ENCODE measurements at regions not wholly inside any gene's neighbourhood (a gene's known extent, or its start where the extent isn't known, plus 50 kb on each side); places are given as distances from the start of the nearest gene placed in this dataset.

- Histone ChIP-seq H3K9ac (ENCODE audit: insufficient read length, low read depth) (no peak overlapping the region), H3K36me3 (ENCODE audit: insufficient read depth, insufficient read length, low read length) (no peaks in the 10 kb centered on the region), H3K4me3 (ENCODE audit: insufficient read length, low read depth) (no peak overlapping the region), H3K27me3 (ENCODE audit: insufficient read depth, insufficient read length) (no peaks in the 10 kb centered on the region), H3K9me3 (ENCODE audit: insufficient read depth, low read length) (no peaks in the 10 kb centered on the region), H3K4me1 (ENCODE audit: insufficient read depth, insufficient read length) (no peaks in the 10 kb centered on the region)
- DNase-seq (ENCODE audit: low read depth, low spot score): no peak
- no peak for TF ChIP-seq YY1 (IDR thresholded peaks at IDR 0.05; ENCODE audit: insufficient read depth, insufficient read length)
- TF ChIP-seq SUZ12 (IDR thresholded peaks at IDR 0.05; ENCODE audit: extremely low read depth, insufficient read depth, insufficient read length): no peak
- no peak for TF ChIP-seq ZNF274 (IDR thresholded peaks at IDR 0.05; ENCODE audit: low read depth, low read length)
These were observed 357.4 kb downstream of the STIM2 start for GRCh38 chr4:27218013-27218412.

- Histone ChIP-seq H3K36me3 (ENCODE audit: insufficient read depth, insufficient read length, low read length) (no peaks in the 10 kb centered on the region), H3K4me3 (ENCODE audit: insufficient read length, low read depth) (no peak overlapping the region), H3K4me1 (ENCODE audit: insufficient read depth, insufficient read length) (no peaks in the 10 kb centered on the region), H3K27me3 (ENCODE audit: insufficient read depth, insufficient read length) (no peaks in the 10 kb centered on the region), H3K9me3 (ENCODE audit: insufficient read depth, low read length) (no peaks in the 10 kb centered on the region), H3K9ac (ENCODE audit: insufficient read length, low read depth) (no peak overlapping the region)
- no peak for DNase-seq (ENCODE audit: low read depth, low spot score)
- no peak for TF ChIP-seq ZNF274 (IDR thresholded peaks at IDR 0.05; ENCODE audit: low read depth, low read length)
- no peak for TF ChIP-seq SUZ12 (IDR thresholded peaks at IDR 0.05; ENCODE audit: extremely low read depth, insufficient read depth, insufficient read length)
- TF ChIP-seq YY1 (IDR thresholded peaks at IDR 0.05; ENCODE audit: insufficient read depth, insufficient read length): no peak
These were observed 362.7 kb downstream of the STIM2 start for GRCh38 chr4:27223326-27223725.

- no peak for DNase-seq (ENCODE audit: low read depth, low spot score)
- TF ChIP-seq ZNF274 (IDR thresholded peaks at IDR 0.05; ENCODE audit: low read depth, low read length) (no peak), YY1 (IDR thresholded peaks at IDR 0.05; ENCODE audit: insufficient read depth, insufficient read length) (no peak), SUZ12 (IDR thresholded peaks at IDR 0.05; ENCODE audit: extremely low read depth, insufficient read depth, insufficient read length) (no peak)
- Histone ChIP-seq H3K27me3 (ENCODE audit: insufficient read depth, insufficient read length) (no peaks in the 10 kb centered on the region), H3K4me3 (ENCODE audit: insufficient read length, low read depth) (no peak overlapping the region), H3K9ac (ENCODE audit: insufficient read length, low read depth) (no peak overlapping the region), H3K9me3 (ENCODE audit: insufficient read depth, low read length) (no peaks in the 10 kb centered on the region), H3K36me3 (ENCODE audit: insufficient read depth, insufficient read length, low read length) (no peaks in the 10 kb centered on the region), H3K4me1 (ENCODE audit: insufficient read depth, insufficient read length) (no peaks in the 10 kb centered on the region)
These were observed 372.9 kb downstream of the STIM2 start for GRCh38 chr4:27233531-27233930.

- Histone ChIP-seq H3K4me1 (ENCODE audit: insufficient read depth, insufficient read length) (no peaks in the 10 kb centered on the region), H3K9ac (ENCODE audit: insufficient read length, low read depth) (no peak overlapping the region), H3K27me3 (ENCODE audit: insufficient read depth, insufficient read length) (no peaks in the 10 kb centered on the region), H3K36me3 (ENCODE audit: insufficient read depth, insufficient read length, low read length) (no peaks in the 10 kb centered on the region), H3K4me3 (ENCODE audit: insufficient read length, low read depth) (no peak overlapping the region), H3K9me3 (ENCODE audit: insufficient read depth, low read length) (no peaks in the 10 kb centered on the region)
- no peak for TF ChIP-seq ZNF274 (IDR thresholded peaks at IDR 0.05; ENCODE audit: low read depth, low read length)
- TF ChIP-seq YY1 (IDR thresholded peaks at IDR 0.05; ENCODE audit: insufficient read depth, insufficient read length): no peak
- TF ChIP-seq SUZ12 (IDR thresholded peaks at IDR 0.05; ENCODE audit: extremely low read depth, insufficient read depth, insufficient read length): no peak
- DNase-seq (ENCODE audit: low read depth, low spot score): no peak
These were observed 373.8 kb downstream of the STIM2 start for GRCh38 chr4:27234306-27234899.

DNA sequence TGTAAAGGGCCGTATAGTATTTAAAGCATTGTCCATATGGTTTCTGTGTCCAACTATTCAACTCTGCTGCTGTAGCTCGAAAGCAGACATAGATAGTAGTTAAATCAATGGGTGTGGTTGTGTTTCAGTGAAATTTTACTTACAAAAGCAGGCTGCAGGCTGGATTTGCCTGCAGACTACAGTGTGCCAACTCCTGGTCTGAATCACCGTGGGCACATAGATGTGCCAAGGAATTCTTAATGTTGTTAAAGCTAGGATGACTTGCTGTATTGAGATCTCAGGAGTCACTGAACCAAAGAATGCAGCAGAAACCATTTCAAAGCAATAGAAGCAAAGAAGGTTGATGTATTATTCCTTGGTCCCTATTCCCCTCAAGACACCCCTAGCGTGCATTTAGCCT is 379.0 kb downstream of the STIM2 start:
- Histone ChIP-seq H3K27me3 (ENCODE audit: insufficient read depth, insufficient read length) (no peaks in the 10 kb centered on the region), H3K9me3 (ENCODE audit: insufficient read depth, low read length) (no peaks in the 10 kb centered on the region), H3K9ac (ENCODE audit: insufficient read length, low read depth) (no peak overlapping the region), H3K4me3 (ENCODE audit: insufficient read length, low read depth) (no peak overlapping the region), H3K4me1 (ENCODE audit: insufficient read depth, insufficient read length) (no peaks in the 10 kb centered on the region), H3K36me3 (ENCODE audit: insufficient read depth, insufficient read length, low read length) (no peaks in the 10 kb centered on the region)
- TF ChIP-seq YY1 (IDR thresholded peaks at IDR 0.05; ENCODE audit: insufficient read depth, insufficient read length) (no peak), ZNF274 (IDR thresholded peaks at IDR 0.05; ENCODE audit: low read depth, low read length) (no peak), SUZ12 (IDR thresholded peaks at IDR 0.05; ENCODE audit: extremely low read depth, insufficient read depth, insufficient read length) (no peak)
- no peak for DNase-seq (ENCODE audit: low read depth, low spot score)

DNA sequence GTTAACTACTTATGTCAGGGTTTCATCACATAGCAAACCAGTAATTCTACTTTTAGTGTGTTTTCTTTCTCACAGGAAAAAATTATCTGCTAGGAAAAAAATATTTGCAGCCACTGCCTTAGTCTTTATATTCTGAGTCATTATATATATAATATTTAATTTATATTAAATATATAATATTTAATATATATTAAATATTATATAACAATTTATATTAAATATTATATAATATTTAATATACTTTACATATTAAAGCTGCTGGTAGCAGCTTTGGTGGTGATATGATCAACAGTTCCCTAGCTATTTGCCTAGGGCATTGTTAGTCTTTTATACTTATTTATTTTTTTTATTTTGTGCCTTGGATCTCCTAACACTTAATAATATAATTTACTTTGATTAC is 381.6 kb downstream of the STIM2 start:
- Histone ChIP-seq H3K36me3 (ENCODE audit: insufficient read depth, insufficient read length, low read length) (no peaks in the 10 kb centered on the region), H3K9me3 (ENCODE audit: insufficient read depth, low read length) (no peaks in the 10 kb centered on the region), H3K4me3 (ENCODE audit: insufficient read length, low read depth) (no peak overlapping the region), H3K27me3 (ENCODE audit: insufficient read depth, insufficient read length) (no peaks in the 10 kb centered on the region), H3K9ac (ENCODE audit: insufficient read length, low read depth) (no peak overlapping the region), H3K4me1 (ENCODE audit: insufficient read depth, insufficient read length) (no peaks in the 10 kb centered on the region)
- TF ChIP-seq SUZ12 (IDR thresholded peaks at IDR 0.05; ENCODE audit: extremely low read depth, insufficient read depth, insufficient read length) (no peak), YY1 (IDR thresholded peaks at IDR 0.05; ENCODE audit: insufficient read depth, insufficient read length) (no peak), ZNF274 (IDR thresholded peaks at IDR 0.05; ENCODE audit: low read depth, low read length) (no peak)
- no peak for DNase-seq (ENCODE audit: low read depth, low spot score)

DNA sequence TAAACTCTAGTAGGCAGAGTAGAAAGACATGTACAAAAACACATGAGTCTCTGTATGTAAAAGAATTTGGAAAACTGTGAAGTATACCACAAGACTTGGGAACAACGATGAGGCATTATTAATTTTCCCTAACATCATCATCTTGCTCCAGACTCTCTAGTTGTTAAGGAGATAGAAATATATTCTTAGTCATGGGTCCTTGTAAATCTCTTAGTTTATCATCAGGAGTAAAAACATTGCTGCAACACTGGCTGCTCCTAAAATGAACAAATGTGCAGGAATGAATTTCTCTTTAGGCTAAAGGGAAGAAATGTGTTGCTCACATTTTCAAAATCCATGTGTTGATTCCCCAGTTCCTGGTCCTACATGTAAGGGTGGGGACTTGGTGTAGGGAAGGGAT is 384.6 kb downstream of the STIM2 start:
- Histone ChIP-seq H3K36me3 (ENCODE audit: insufficient read depth, insufficient read length, low read length) (no peaks in the 10 kb centered on the region), H3K27me3 (ENCODE audit: insufficient read depth, insufficient read length) (no peaks in the 10 kb centered on the region), H3K4me1 (ENCODE audit: insufficient read depth, insufficient read length) (no peaks in the 10 kb centered on the region), H3K4me3 (ENCODE audit: insufficient read length, low read depth) (no peak overlapping the region), H3K9ac (ENCODE audit: insufficient read length, low read depth) (no peak overlapping the region), H3K9me3 (ENCODE audit: insufficient read depth, low read length) (peaks cover 2% of the 10 kb centered on the region; the same call in 1 of the 2 replicates)
- TF ChIP-seq SUZ12 (IDR thresholded peaks at IDR 0.05; ENCODE audit: extremely low read depth, insufficient read depth, insufficient read length) (no peak), ZNF274 (IDR thresholded peaks at IDR 0.05; ENCODE audit: low read depth, low read length) (no peak), YY1 (IDR thresholded peaks at IDR 0.05; ENCODE audit: insufficient read depth, insufficient read length) (no peak)
- DNase-seq (ENCODE audit: low read depth, low spot score): no peak

Measured in NT2/D1 (cell line).